B cell (primary cell): ENCODE measurements at regions not wholly inside any gene's neighbourhood (a gene's known extent, or its start where the extent isn't known, plus 50 kb on each side); places are given as distances from the start of the nearest gene placed in this dataset.

ENCODE experiments used
- ATAC-seq: fragments of 200-7000 bp; cut with Tn5 transposase; one replicate; pipeline ENCODE4 v1.10.0; 2021; ENCODE audit warnings: low read depth, mild to moderate bottlenecking, moderate number of reproducible peaks, moderate library complexity
- CTCF ChIA-PET: fragments of 350-600 bp; sonication (Branson Sonifier 250); formaldehyde crosslinking; loops from one replicate; lab custom pipeline; 2021; ENCODE audit warnings: antibody characterized with exemption, inconsistent platforms; lab: Charles Lee
- POLR2A ChIA-PET: fragments of 350-600 bp; sonication (Branson Sonifier 250); formaldehyde crosslinking; loops from one replicate; lab custom pipeline; 2021; ENCODE audit warnings: antibody characterized with exemption; lab: Charles Lee
- DNase-seq: peaks from one replicate; pipeline ENCODE4 v3.0.0; 2013
- H2AFZ ChIP-seq: 2 replicates; pipeline ENCODE4 v1.6.1; 2012; ENCODE audit warnings: mild to moderate bottlenecking, low read depth, low read length; ENCODE audit not compliant: insufficient read depth, poor library complexity, severe bottlenecking
- H3K27ac ChIP-seq, 2 donors: 1 replicate in 1 of 2; 2 replicates in 1 of 2; pipeline ENCODE4 v1.5.1; 2012 to 2013; ENCODE audit warnings: low read length in 2 of 2, mild to moderate bottlenecking in 2 of 2, moderate library complexity in 1 of 2
- H3K27me3 ChIP-seq, 4 experiments: fragments of 200-600 bp in 1 of 4; sonication (generic) in 1 of 4; replicated peaks in 1 of 4; 1 replicate in 2 of 4; 2 replicates in 2 of 4; pipeline versions ENCODE4 v1.6.1 to v1.7.0; 2013 to 2016; ENCODE audit warnings: low read length in 3 of 4, mild to moderate bottlenecking in 2 of 4, mixed read lengths in 1 of 4, moderate library complexity in 1 of 4; ENCODE audit not compliant: insufficient read depth in 4 of 4, control insufficient read depth in 3 of 4; ENCODE audit errors: control extremely low read depth in 1 of 4
- H3K36me3 ChIP-seq, 2 experiments: replicated peaks in 1 of 2; 1 replicate in 1 of 2; 2 replicates in 1 of 2; pipeline versions ENCODE4 v1.6.1 to v1.7.1; 2013; ENCODE audit warnings: low read length in 1 of 2; ENCODE audit not compliant: insufficient read depth in 2 of 2, control insufficient read depth in 1 of 2; ENCODE audit errors: control extremely low read depth in 1 of 2, extremely low read depth in 1 of 2
- H3K4me1 ChIP-seq, 2 donors: fragments of 200-600 bp in 1 of 2; sonication (generic) in 1 of 2; 1 replicate in 1 of 2; 2 replicates in 1 of 2; pipeline versions ENCODE4 v1.5.1 to v1.6.1; 2013 to 2017; ENCODE audit warnings: low read length in 2 of 2; ENCODE audit not compliant: control insufficient read depth in 2 of 2, insufficient read depth in 2 of 2
- H3K4me2 ChIP-seq: replicated peaks from 2 replicates; pipeline ENCODE3; 2012; ENCODE audit warnings: mild to moderate bottlenecking, low read depth, low read length; ENCODE audit not compliant: poor library complexity, severe bottlenecking
- H3K4me3 ChIP-seq, 5 experiments: fragments of 200-600 bp in 1 of 5; sonication (generic) in 1 of 5; 1 replicate in 3 of 5; 2 replicates in 2 of 5; pipeline versions ENCODE4 v1.5.1 to v1.7.0; 2011 to 2016; ENCODE audit warnings: low read length in 4 of 5, mild to moderate bottlenecking in 4 of 5, low read depth in 2 of 5, control low read depth in 1 of 5, moderate library complexity in 1 of 5; ENCODE audit not compliant: insufficient read depth in 1 of 5; ENCODE audit errors: control extremely low read depth in 1 of 5, extremely low read depth in 1 of 5
- H3K79me2 ChIP-seq: fragments of 200-600 bp; sonication (generic); one replicate; pipeline ENCODE4 v1.6.0; 2016; ENCODE audit warnings: low read length; ENCODE audit not compliant: control insufficient read depth, insufficient read depth
- H3K9ac ChIP-seq: fragments of 200-600 bp; sonication (generic); 2 replicates; pipeline ENCODE4 v1.6.1; 2017; ENCODE audit warnings: mild to moderate bottlenecking, low read length, moderate library complexity
- H3K9me3 ChIP-seq, 3 donors: one replicate each; pipeline versions ENCODE4 v1.6.1 to v1.7.1; 2013; ENCODE audit warnings: low read length in 2 of 3; ENCODE audit not compliant: control insufficient read depth in 2 of 3, insufficient read depth in 1 of 3; ENCODE audit errors: control extremely low read depth in 1 of 3
- H4K20me1 ChIP-seq: 2 replicates; pipeline ENCODE4 v1.6.0; 2012; ENCODE audit warnings: mild to moderate bottlenecking, low read length; ENCODE audit not compliant: insufficient read depth, control insufficient read depth, poor library complexity, severe bottlenecking
- H3K27ac Mint-ChIP-seq: one replicate; pipeline ENCODE4 v1.8.0; 2021; ENCODE audit warnings: mixed read lengths
- H3K27me3 Mint-ChIP-seq: one replicate; pipeline ENCODE4 v1.8.0; 2021; ENCODE audit warnings: mixed read lengths
- H3K4me1 Mint-ChIP-seq: one replicate; pipeline ENCODE4 v1.8.0; 2021; ENCODE audit warnings: mixed read lengths
- H3K4me3 Mint-ChIP-seq: one replicate; pipeline ENCODE4 v1.8.0; 2021; ENCODE audit warnings: mixed read lengths
- H3K9me3 Mint-ChIP-seq: one replicate; pipeline ENCODE4 v1.8.0; 2022; ENCODE audit warnings: mixed read lengths; ENCODE audit not compliant: insufficient read depth
- EZH2 ChIP-seq: IDR thresholded peaks from 2 replicates; pipeline ENCODE4 v1.6.1; 2012; ENCODE audit warnings: borderline replicate concordance, low read depth, mild to moderate bottlenecking, moderate library complexity, low read length; ENCODE audit not compliant: insufficient read depth, poor library complexity, severe bottlenecking
- WGBS: methylation state at CpG from one replicate; pipeline ENCODE4 v1.1.5; 2013; ENCODE audit warnings: missing lambda C conversion rate; ENCODE audit not compliant: insufficient coverage; 5-methylcytosine and 5-hydroxymethylcytosine counted together
- intact Hi-C: fragments of 100-400 bp; cut with micrococcal nuclease; formaldehyde crosslinking; loops from one replicate; pipeline ENCODE4 v1.10.0; 2022
- TF ChIP-seq, protein P1 (sequence below): fragments of 200-600 bp; IDR thresholded peaks from one replicate; pipeline ENCODE4 v1.8.0; 2022; ENCODE audit warnings: antibody characterized with exemption, mild to moderate bottlenecking

GRCh38 chr3:70873686-70874085 is 561.2 kb upstream of the MDFIC2 start:
- peaks cover 20% of the 10 kb centered on the region for H3K27me3 Mint-ChIP-seq

GRCh38 chr3:70871909-70872656 is 559.6 kb upstream of the MDFIC2 start:
- no peak overlapping the region for H3K4me3 ChIP-seq
- H3K9ac ChIP-seq, result no peak overlapping the region
- ChIA-PET POLR2A (no interaction called here), CTCF (no interaction called here)
- no peaks in the 10 kb centered on the region for H4K20me1 ChIP-seq
- intact Hi-C loops, result no loop called here
- Mint-ChIP-seq H3K9me3 (peaks cover 6% of the 10 kb centered on the region), H3K4me1 (no peaks in the 10 kb centered on the region), H3K4me3 (no peak overlapping the region), H3K27me3 (peaks cover 20% of the 10 kb centered on the region), H3K27ac (no peak overlapping the region)
- WGBS, result 69% methylated on average over 1 of the region's 4 CpGs
- peaks cover 0 to 3% (median 3%) of the 10 kb centered on the region in 3 donors for H3K9me3 ChIP-seq
- no peaks in the 10 kb centered on the region for H3K4me1 ChIP-seq
- no peaks in the 10 kb centered on the region for H3K79me2 ChIP-seq
- no peaks in the 10 kb centered on the region for H3K36me3 ChIP-seq
- H3K27ac ChIP-seq, result no peak overlapping the region
- H3K4me2 ChIP-seq, result no peak overlapping the region
- TF ChIP-seq EZH2, result no peak
- TF ChIP-seq, protein P1, sequence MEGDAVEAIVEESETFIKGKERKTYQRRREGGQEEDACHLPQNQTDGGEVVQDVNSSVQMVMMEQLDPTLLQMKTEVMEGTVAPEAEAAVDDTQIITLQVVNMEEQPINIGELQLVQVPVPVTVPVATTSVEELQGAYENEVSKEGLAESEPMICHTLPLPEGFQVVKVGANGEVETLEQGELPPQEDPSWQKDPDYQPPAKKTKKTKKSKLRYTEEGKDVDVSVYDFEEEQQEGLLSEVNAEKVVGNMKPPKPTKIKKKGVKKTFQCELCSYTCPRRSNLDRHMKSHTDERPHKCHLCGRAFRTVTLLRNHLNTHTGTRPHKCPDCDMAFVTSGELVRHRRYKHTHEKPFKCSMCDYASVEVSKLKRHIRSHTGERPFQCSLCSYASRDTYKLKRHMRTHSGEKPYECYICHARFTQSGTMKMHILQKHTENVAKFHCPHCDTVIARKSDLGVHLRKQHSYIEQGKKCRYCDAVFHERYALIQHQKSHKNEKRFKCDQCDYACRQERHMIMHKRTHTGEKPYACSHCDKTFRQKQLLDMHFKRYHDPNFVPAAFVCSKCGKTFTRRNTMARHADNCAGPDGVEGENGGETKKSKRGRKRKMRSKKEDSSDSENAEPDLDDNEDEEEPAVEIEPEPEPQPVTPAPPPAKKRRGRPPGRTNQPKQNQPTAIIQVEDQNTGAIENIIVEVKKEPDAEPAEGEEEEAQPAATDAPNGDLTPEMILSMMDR, result no peak
- ATAC-seq (no peak), DNase-seq (no peak)
- H2AFZ ChIP-seq, result no peak overlapping the region
- no peaks in the 10 kb centered on the region for H3K27me3 ChIP-seq

More at GRCh38 chr3:70873686-70874085, 561.2 kb upstream of the MDFIC2 start:
- DNase-seq (no peak), ATAC-seq (no peak)
- Histone ChIP-seq H4K20me1 (no peaks in the 10 kb centered on the region), H2AFZ (no peak overlapping the region), H3K9me3 (peaks cover 2 to 3% (median 3%) of the 10 kb centered on the region in 3 donors), H3K79me2 (no peaks in the 10 kb centered on the region), H3K4me1 (no peaks in the 10 kb centered on the region), H3K4me3 (no peak overlapping the region), H3K4me2 (no peak overlapping the region), H3K27me3 (no peaks in the 10 kb centered on the region), H3K9ac (no peak overlapping the region), H3K36me3 (no peaks in the 10 kb centered on the region), H3K27ac (no peak overlapping the region)
- ChIA-PET POLR2A (no interaction called here), CTCF (no interaction called here)
- H3K4me1 Mint-ChIP-seq, result no peaks in the 10 kb centered on the region
- no peak overlapping the region for H3K27ac Mint-ChIP-seq
- intact Hi-C loops, result no loop called here
- peaks cover 10% of the 10 kb centered on the region for H3K9me3 Mint-ChIP-seq
- no CpG with 5 or more reads among the region's 5 CpGs for WGBS
- no peak overlapping the region for H3K4me3 Mint-ChIP-seq
- no peak for TF ChIP-seq EZH2
- TF ChIP-seq, protein P1, result no peak
